ENCODE measurements at regions not wholly inside any gene's neighbourhood (a gene's known extent, or its start where the extent isn't known, plus 50 kb on each side); places are given as distances from the start of the nearest gene placed in this dataset.

DNA sequence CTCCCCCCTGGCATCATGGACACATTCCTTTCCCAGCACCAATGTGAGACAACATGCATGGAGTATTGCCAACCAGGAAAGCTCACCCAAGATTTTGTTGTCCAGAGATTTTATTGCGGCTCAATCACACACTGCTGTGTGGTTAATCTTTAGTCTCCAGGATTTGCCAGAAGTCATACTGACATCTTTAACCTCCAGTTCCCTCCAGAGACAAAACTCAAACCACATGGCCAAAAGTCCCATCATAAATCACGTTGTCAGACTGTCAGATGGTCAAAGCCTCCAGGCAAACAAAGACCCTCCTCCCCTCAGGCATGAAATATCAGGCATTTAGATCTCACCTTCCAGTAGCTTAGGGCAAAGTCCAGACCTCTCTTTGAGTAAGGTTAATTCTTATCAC is 97.3 kb upstream of the OPRM1 start:
- TF ChIP-seq BHLHE40 (IDR thresholded peaks at IDR 0.05; ENCODE audit: borderline replicate concordance): no peak
- no peak for TF ChIP-seq HDGF (IDR thresholded peaks at IDR 0.05; ENCODE audit: borderline replicate concordance)
- no peak for TF ChIP-seq FOXK2 (IDR thresholded peaks at IDR 0.05)
- no peak for TF ChIP-seq ELF4 (IDR thresholded peaks at IDR 0.05)
- TF ChIP-seq SP1 (IDR thresholded peaks at IDR 0.05): no peak
- no peak for TF ChIP-seq FOXM1 (IDR thresholded peaks at IDR 0.05; ENCODE audit: borderline replicate concordance)
- no peak for TF ChIP-seq ZNF384 (IDR thresholded peaks at IDR 0.05)

Data from HEK293T (cell line).